ENCODE measurements at regions not wholly inside any gene's neighbourhood (a gene's known extent, or its start where the extent isn't known, plus 50 kb on each side); places are given as distances from the start of the nearest gene placed in this dataset.
"Not testable (repeated sequence)": the region's sequence is repeated elsewhere in the genome, so short reads cannot be mapped to it uniquely, and the experiment has no call there.

DNA sequence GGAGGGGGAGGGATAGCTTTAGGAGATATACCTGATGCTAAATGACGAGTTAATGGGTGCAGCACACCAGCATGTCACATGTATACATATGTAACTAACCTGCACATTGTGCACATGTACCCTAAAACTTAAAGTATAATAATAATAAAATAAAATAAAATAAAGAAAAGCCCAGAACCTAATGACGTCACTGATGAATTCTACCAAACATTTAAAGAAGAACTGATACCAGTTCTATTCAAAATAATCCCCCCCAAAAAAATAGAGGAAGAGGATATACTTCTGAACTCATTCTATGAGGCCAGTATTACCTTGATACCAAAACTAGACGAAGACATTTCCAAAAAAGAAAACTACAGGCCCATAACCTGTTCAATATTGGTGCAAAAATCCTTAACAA, 68.6 kb upstream of the AR start:
- peaks cover 25% of the 10 kb centered on the region for H3K9me3 ChIP-seq (ENCODE audit: low read length)
- H3K9ac ChIP-seq (ENCODE audit: insufficient read depth, low read depth, low read length); CTCF ChIA-PET (ENCODE audit: low intra/inter-chr PET ratio, low total read pairs); H3K4me3 ChIP-seq (replicated peaks in 1 of 3; ENCODE audit: insufficient read depth in 1 of 3, low read depth in 2 of 3, low read length in 3 of 3); H3K4me1 ChIP-seq (ENCODE audit: insufficient read depth, low read length); H2AFZ ChIP-seq (ENCODE audit: low read length); H3K36me3 ChIP-seq (replicated peaks in 1 of 2; ENCODE audit: control insufficient read depth in 1 of 2, insufficient read depth in 2 of 2, low read length in 2 of 2); H4K20me1 ChIP-seq (ENCODE audit: insufficient read depth, low read length); H3K27ac ChIP-seq (ENCODE audit: extremely low read length, insufficient read depth, low read length); POLR2A ChIA-PET; DNase-seq (ENCODE audit: low spot score); H3K79me2 ChIP-seq (ENCODE audit: insufficient read depth, low read length); FAIRE-seq; ATAC-seq; intact Hi-C loops (cut with micrococcal nuclease; ENCODE audit: unreplicated experiment); BruUV-seq (replicated peaks); in situ Hi-C loops (cut with HindIII; ENCODE audit: extremely low pct_ligation_motif_present, low pct_unique_long_range_greater_than_20kb); H3K27me3 ChIP-seq (ENCODE audit: control insufficient read depth in 1 of 2, insufficient read depth in 2 of 2, low read length in 2 of 2); H3K4me2 ChIP-seq (ENCODE audit: low read depth, low read length); TF ChIP-seq ATF7, CREB1 (CRISPR knock-in tag; IDR thresholded peaks at IDR 0.05): not testable (repeated sequence)
- 0% methylated on average over 3 of the region's 3 CpGs for WGBS (ENCODE audit: low lambda C conversion rate)
- TF ChIP-seq ATF7 (IDR thresholded peaks at IDR 0.05) (peak; percentile 86), CREB1 (IDR thresholded peaks at IDR 0.05) (peak; percentile 82)

DNA sequence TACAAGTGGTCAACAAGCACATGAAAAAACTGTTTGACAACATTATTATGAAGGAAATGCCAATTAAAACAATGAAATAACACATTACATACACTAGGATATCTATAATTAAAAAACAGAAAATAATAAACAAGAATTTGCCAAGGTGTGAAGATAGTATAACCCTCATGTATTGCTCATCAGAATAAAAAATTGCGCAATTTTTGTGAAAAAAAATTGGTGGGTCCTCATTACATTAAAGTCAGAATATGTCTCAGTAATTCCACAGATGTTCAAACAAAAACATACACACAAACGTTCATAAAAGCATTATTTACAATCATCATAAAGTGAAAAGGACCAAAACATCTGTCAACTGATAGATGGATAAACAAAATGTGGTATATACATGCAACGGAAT, 63.0 kb upstream of the AR start:
- ChIA-PET CTCF (ENCODE audit: low intra/inter-chr PET ratio, low total read pairs) (no interaction called here), POLR2A (no interaction called here)
- Histone ChIP-seq H3K27ac (ENCODE audit: extremely low read length, insufficient read depth, low read length) (no peak overlapping the region), H3K4me2 (ENCODE audit: low read depth, low read length) (no peak overlapping the region), H3K4me3 (replicated peaks in 1 of 3; ENCODE audit: insufficient read depth in 1 of 3, low read depth in 2 of 3, low read length in 3 of 3) (no peak overlapping the region), H3K79me2 (ENCODE audit: insufficient read depth, low read length) (no peaks in the 10 kb centered on the region), H4K20me1 (ENCODE audit: insufficient read depth, low read length) (no peaks in the 10 kb centered on the region), H3K27me3 (ENCODE audit: control insufficient read depth in 1 of 2, insufficient read depth in 2 of 2, low read length in 2 of 2) (no peaks in the 10 kb centered on the region), H3K36me3 (replicated peaks in 1 of 2; ENCODE audit: control insufficient read depth in 1 of 2, insufficient read depth in 2 of 2, low read length in 2 of 2) (no peaks in the 10 kb centered on the region), H3K4me1 (ENCODE audit: insufficient read depth, low read length) (no peaks in the 10 kb centered on the region), H2AFZ (ENCODE audit: low read length) (no peak overlapping the region), H3K9ac (ENCODE audit: insufficient read depth, low read depth, low read length) (no peak overlapping the region), H3K9me3 (ENCODE audit: low read length) (peaks cover 43% of the 10 kb centered on the region)
- ATAC-seq (no peak), DNase-seq (ENCODE audit: low spot score) (no peak), FAIRE-seq (no peak)
- 2% methylated on average over 3 of the region's 3 CpGs for WGBS (ENCODE audit: low lambda C conversion rate)
- intact Hi-C loops (cut with micrococcal nuclease; ENCODE audit: unreplicated experiment) (no loop called here), in situ Hi-C loops (cut with HindIII; ENCODE audit: extremely low pct_ligation_motif_present, low pct_unique_long_range_greater_than_20kb) (no loop called here)
- BruUV-seq (replicated peaks): no TSS peak
- no peak for TF ChIP-seq GABPB1 (CRISPR knock-in tag; IDR thresholded peaks at IDR 0.05)
- no peak for TF ChIP-seq ZNF274 (CRISPR knock-in tag; IDR thresholded peaks at IDR 0.05)
- no peak for TF ChIP-seq HNRNPH1 (optimal IDR thresholded peaks at IDR 0.05; ENCODE audit: low read depth, low read length)
- no peak for TF ChIP-seq ZNF737 (CRISPR knock-in tag; IDR thresholded peaks at IDR 0.05; ENCODE audit: borderline replicate concordance)
- no peak for TF ChIP-seq SAP130 (CRISPR knock-in tag; IDR thresholded peaks at IDR 0.05; ENCODE audit: low read depth)
- TF ChIP-seq, protein P1, sequence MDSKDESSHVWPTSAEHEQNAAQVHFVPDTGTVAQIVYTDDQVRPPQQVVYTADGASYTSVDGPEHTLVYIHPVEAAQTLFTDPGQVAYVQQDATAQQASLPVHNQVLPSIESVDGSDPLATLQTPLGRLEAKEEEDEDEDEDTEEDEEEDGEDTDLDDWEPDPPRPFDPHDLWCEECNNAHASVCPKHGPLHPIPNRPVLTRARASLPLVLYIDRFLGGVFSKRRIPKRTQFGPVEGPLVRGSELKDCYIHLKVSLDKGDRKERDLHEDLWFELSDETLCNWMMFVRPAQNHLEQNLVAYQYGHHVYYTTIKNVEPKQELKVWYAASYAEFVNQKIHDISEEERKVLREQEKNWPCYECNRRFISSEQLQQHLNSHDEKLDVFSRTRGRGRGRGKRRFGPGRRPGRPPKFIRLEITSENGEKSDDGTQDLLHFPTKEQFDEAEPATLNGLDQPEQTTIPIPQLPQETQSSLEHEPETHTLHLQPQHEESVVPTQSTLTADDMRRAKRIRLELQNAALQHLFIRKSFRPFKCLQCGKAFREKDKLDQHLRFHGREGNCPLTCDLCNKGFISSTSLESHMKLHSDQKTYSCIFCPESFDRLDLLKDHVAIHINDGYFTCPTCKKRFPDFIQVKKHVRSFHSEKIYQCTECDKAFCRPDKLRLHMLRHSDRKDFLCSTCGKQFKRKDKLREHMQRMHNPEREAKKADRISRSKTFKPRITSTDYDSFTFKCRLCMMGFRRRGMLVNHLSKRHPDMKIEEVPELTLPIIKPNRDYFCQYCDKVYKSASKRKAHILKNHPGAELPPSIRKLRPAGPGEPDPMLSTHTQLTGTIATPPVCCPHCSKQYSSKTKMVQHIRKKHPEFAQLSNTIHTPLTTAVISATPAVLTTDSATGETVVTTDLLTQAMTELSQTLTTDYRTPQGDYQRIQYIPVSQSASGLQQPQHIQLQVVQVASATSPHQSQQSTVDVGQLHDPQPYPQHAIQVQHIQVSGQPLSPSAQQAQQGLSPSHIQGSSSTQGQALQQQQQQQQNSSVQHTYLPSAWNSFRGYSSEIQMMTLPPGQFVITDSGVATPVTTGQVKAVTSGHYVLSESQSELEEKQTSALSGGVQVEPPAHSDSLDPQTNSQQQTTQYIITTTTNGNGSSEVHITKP (CRISPR knock-in tag; IDR thresholded peaks at IDR 0.05; ENCODE audit: low read depth): no peak
- no peak for TF ChIP-seq NFE2 (CRISPR knock-in tag; IDR thresholded peaks at IDR 0.05)
- TF ChIP-seq, protein P2, sequence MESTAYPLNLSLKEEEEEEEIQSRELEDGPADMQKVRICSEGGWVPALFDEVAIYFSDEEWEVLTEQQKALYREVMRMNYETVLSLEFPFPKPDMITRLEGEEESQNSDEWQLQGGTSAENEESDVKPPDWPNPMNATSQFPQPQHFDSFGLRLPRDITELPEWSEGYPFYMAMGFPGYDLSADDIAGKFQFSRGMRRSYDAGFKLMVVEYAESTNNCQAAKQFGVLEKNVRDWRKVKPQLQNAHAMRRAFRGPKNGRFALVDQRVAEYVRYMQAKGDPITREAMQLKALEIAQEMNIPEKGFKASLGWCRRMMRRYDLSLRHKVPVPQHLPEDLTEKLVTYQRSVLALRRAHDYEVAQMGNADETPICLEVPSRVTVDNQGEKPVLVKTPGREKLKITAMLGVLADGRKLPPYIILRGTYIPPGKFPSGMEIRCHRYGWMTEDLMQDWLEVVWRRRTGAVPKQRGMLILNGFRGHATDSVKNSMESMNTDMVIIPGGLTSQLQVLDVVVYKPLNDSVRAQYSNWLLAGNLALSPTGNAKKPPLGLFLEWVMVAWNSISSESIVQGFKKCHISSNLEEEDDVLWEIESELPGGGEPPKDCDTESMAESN (CRISPR knock-in tag; conservative IDR thresholded peaks at IDR 0.05): no peak
- TF ChIP-seq ZNF709 (CRISPR knock-in tag; IDR thresholded peaks at IDR 0.05): no peak
- no peak for TF ChIP-seq ZNF75D (CRISPR knock-in tag; IDR thresholded peaks at IDR 0.05; ENCODE audit: borderline replicate concordance)
- TF ChIP-seq, protein P3, sequence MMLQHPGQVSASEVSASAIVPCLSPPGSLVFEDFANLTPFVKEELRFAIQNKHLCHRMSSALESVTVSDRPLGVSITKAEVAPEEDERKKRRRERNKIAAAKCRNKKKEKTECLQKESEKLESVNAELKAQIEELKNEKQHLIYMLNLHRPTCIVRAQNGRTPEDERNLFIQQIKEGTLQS (CRISPR knock-in tag; IDR thresholded peaks at IDR 0.05): no peak
- TF ChIP-seq JARID2 (CRISPR knock-in tag; IDR thresholded peaks at IDR 0.05; ENCODE audit: insufficient replicate concordance): no peak

Measured in HepG2 (cell line).